ENCODE measurements at regions not wholly inside any gene's neighbourhood (a gene's known extent, or its start where the extent isn't known, plus 50 kb on each side); places are given as distances from the start of the nearest gene placed in this dataset.

DNA sequence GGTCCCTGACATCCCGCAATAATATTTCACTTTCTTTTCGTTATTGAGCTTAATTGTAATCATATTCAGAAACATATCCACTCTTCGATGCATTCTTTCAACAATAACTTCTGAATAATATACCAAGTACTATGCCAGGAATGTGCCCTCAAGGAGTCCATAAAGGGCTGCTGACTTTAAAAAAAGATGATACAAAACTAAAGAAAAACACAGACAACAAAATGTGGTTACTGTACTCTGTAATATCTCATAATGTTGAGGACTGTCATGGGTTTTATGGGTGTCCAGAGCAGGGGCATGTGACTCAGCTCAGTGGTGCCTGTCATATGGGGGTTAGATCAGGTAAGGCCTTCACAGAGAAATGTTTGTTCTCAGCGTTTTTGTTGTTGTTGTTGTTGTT, 73.7 kb downstream of the ARL4A start:
- H3K27me3 ChIP-seq = no peaks in the 10 kb centered on the region
- TF ChIP-seq Cebpa-rat (IDR thresholded peaks at IDR 0.05) = no peak
- H3K9ac ChIP-seq = no peak overlapping the region
- no peak overlapping the region for H3K4me3 ChIP-seq
- no peaks in the 10 kb centered on the region for H3K4me1 ChIP-seq
- H3K4me2 ChIP-seq = no peak overlapping the region
- H3K9me3 ChIP-seq = peaks cover 7% of the 10 kb centered on the region; the same call in 1 of the 2 replicates
- H4K20me1 ChIP-seq = no peaks in the 10 kb centered on the region
- no peak overlapping the region for H3K27ac ChIP-seq
- no peaks in the 10 kb centered on the region for H3K36me3 ChIP-seq

DNA sequence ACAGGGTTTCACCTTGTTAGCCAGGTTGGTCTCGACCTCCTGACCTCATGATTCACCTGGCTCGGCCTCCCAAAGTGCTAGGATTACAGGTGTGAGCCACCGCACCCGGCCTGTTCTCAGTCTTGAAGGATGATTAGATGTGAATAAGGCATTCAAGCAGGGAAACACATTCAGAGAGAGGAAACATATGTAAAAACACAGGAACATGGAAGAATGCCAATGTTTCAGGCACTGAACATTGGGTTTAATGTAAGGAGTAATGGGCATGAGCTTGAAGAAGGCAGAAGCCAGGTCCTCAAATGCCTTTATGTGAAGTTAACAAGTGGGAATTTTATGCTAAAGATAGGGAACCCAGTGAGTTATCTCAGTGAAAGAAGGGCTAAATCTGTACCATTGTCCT, 74.3 kb downstream of the ARL4A start:
- H3K36me3 ChIP-seq = no peaks in the 10 kb centered on the region
- no peak for TF ChIP-seq Cebpa-rat (IDR thresholded peaks at IDR 0.05)
- H3K9ac ChIP-seq = no peak overlapping the region
- H3K27me3 ChIP-seq = no peaks in the 10 kb centered on the region
- H3K4me1 ChIP-seq = no peaks in the 10 kb centered on the region
- no peak overlapping the region for H3K27ac ChIP-seq
- no peak overlapping the region for H3K4me3 ChIP-seq
- H3K9me3 ChIP-seq = peaks cover 7% of the 10 kb centered on the region; the same call in 1 of the 2 replicates
- H3K4me2 ChIP-seq = no peak overlapping the region
- no peaks in the 10 kb centered on the region for H4K20me1 ChIP-seq

DNA sequence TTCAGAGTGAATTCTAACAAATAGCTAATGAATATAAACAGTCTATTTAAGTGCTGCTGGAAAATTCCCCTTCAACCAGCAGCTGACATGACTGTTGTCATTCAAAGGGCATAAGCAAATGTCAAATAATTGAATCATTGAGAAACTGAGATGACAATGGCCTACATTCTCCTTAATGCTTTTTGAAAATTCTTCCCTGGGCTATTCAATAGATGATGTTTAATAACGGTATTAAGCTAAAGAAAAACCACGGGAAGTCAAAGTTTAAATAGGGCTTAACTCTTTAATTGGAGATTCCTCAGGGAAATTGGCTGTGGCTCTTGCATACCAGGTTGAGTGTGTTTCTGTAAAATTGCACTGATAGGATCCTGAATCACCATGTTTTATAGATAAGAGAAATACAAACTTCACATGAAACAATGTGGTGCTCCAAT, 77.0 kb downstream of the ARL4A start:
- no peaks in the 10 kb centered on the region for H3K4me1 ChIP-seq
- no peaks in the 10 kb centered on the region for H3K27me3 ChIP-seq
- H3K27ac ChIP-seq = no peak overlapping the region
- H4K20me1 ChIP-seq = no peaks in the 10 kb centered on the region
- H3K36me3 ChIP-seq = no peaks in the 10 kb centered on the region
- no peak overlapping the region for H3K4me3 ChIP-seq
- H3K9me3 ChIP-seq = peaks cover 7% of the 10 kb centered on the region; the same call in 1 of the 2 replicates
- TF ChIP-seq Cebpa-rat (IDR thresholded peaks at IDR 0.05) = no peak
- H3K9ac ChIP-seq = no peak overlapping the region
- H3K4me2 ChIP-seq = no peak overlapping the region

- Histone ChIP-seq H3K27ac (no peak overlapping the region), H3K36me3 (no peaks in the 10 kb centered on the region), H3K4me2 (no peak overlapping the region), H3K9ac (no peak overlapping the region), H3K27me3 (no peaks in the 10 kb centered on the region), H3K4me3 (no peak overlapping the region), H3K4me1 (no peaks in the 10 kb centered on the region), H4K20me1 (no peaks in the 10 kb centered on the region), H3K9me3 (no peaks in the 10 kb centered on the region)
- TF ChIP-seq Cebpa-rat (IDR thresholded peaks at IDR 0.05) = no peak
Measured at GRCh38 chr7:12765431-12766100, 78.1 kb downstream of the ARL4A start.

GRCh38 chr7:12766416-12766815, 79.0 kb downstream of the ARL4A start:
- H3K4me3 ChIP-seq = no peak overlapping the region
- H3K9me3 ChIP-seq = no peaks in the 10 kb centered on the region
- H3K36me3 ChIP-seq = no peaks in the 10 kb centered on the region
- no peaks in the 10 kb centered on the region for H3K27me3 ChIP-seq
- no peak overlapping the region for H3K4me2 ChIP-seq
- no peak for TF ChIP-seq Cebpa-rat (IDR thresholded peaks at IDR 0.05)
- H3K9ac ChIP-seq = no peak overlapping the region
- H3K4me1 ChIP-seq = no peaks in the 10 kb centered on the region
- no peak overlapping the region for H3K27ac ChIP-seq
- no peaks in the 10 kb centered on the region for H4K20me1 ChIP-seq

DNA sequence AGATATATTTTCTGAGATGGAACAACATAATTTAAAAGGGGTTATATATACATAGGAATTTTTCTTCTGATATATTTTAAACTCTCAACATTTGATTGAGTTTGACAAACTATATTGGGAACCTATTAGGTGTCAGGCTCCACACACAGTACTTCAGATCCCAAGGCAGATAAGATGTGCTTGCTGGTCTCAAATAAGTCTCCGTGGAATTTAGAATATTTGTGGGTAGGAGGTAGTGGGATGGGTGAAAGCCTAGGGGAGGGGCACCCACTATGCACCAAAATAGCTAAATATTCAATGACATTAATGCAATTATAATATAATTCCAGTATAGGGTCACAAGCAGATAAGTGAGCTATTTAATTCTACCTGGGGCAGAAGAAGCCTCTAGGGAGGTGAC, 81.5 kb downstream of the ARL4A start:
- no peaks in the 10 kb centered on the region for H3K4me1 ChIP-seq

DNA sequence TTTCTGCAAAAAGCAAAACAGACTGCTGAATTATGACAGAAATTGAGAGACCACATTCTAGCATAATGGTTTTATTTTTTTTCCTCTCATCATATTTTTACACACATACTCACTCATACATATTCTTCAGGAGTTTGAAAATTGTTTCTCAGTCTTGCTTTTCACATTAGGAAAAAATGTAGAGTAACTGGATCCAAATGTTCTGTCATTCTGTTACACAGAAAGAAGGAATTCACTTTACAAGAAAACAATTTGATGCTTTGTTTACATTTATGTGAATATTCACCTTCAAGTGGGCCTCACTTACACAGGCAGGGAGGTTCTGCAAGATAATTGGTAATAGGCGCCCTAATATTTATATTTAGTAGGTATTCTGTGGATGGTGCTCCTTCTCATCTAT, 82.0 kb downstream of the ARL4A start:
- Histone ChIP-seq H3K9me3 (no peaks in the 10 kb centered on the region), H3K9ac (no peak overlapping the region), H3K4me3 (no peak overlapping the region), H3K4me2 (no peak overlapping the region), H3K36me3 (no peaks in the 10 kb centered on the region), H3K27ac (no peak overlapping the region), H3K27me3 (no peaks in the 10 kb centered on the region), H3K4me1 (no peaks in the 10 kb centered on the region), H4K20me1 (no peaks in the 10 kb centered on the region)
- no peak for TF ChIP-seq Cebpa-rat (IDR thresholded peaks at IDR 0.05)

More for the DNA sequence above, 81.5 kb downstream of the ARL4A start:
- Histone ChIP-seq H3K4me3 (no peak overlapping the region), H3K27me3 (no peaks in the 10 kb centered on the region), H3K9me3 (no peaks in the 10 kb centered on the region), H4K20me1 (no peaks in the 10 kb centered on the region), H3K36me3 (no peaks in the 10 kb centered on the region), H3K9ac (no peak overlapping the region), H3K27ac (no peak overlapping the region), H3K4me2 (no peak overlapping the region)
- no peak for TF ChIP-seq Cebpa-rat (IDR thresholded peaks at IDR 0.05)

DNA sequence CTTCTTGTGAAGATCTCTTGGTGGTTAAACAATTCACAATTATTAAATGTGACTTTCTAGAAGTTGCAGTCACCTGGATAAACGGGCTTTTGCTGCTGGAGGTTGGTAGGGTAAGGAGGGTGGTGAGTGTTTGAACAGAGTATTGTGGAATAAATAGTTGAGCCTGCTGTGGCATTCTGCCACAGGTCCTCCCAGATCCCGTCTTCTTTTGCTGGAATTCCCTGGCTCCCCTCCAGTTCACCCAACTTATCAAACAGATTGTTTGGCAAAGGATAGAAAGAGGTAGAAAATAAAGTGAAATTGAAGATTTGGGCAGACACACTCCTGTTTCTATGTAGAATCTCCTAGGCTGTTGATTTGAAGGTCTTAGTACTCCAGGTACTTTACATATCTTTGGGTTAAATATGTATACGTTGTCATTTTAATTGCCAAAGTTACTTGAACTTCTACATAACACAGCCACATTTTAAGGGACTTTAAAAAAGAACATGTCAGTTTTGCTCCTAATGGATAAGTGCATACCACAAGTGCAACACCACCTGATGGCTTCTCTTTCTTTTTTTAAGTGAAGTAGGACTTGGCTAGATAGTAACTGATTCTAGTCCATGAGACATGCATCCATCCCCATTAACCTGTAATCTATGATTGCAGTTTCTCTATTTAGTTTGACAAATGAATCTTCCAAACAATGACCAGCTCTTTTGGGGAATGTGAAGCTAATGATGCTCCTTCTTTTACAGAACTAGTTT, 83.0 kb downstream of the ARL4A start:
- H3K4me3 ChIP-seq = no peak overlapping the region
- H3K4me1 ChIP-seq = no peaks in the 10 kb centered on the region
- H3K4me2 ChIP-seq = no peak overlapping the region
- H3K9ac ChIP-seq = no peak overlapping the region
- H3K27ac ChIP-seq = no peak overlapping the region
- H3K36me3 ChIP-seq = no peaks in the 10 kb centered on the region
- no peaks in the 10 kb centered on the region for H4K20me1 ChIP-seq
- H3K9me3 ChIP-seq = no peaks in the 10 kb centered on the region
- TF ChIP-seq Cebpa-rat (IDR thresholded peaks at IDR 0.05) = no peak
- no peaks in the 10 kb centered on the region for H3K27me3 ChIP-seq

DNA sequence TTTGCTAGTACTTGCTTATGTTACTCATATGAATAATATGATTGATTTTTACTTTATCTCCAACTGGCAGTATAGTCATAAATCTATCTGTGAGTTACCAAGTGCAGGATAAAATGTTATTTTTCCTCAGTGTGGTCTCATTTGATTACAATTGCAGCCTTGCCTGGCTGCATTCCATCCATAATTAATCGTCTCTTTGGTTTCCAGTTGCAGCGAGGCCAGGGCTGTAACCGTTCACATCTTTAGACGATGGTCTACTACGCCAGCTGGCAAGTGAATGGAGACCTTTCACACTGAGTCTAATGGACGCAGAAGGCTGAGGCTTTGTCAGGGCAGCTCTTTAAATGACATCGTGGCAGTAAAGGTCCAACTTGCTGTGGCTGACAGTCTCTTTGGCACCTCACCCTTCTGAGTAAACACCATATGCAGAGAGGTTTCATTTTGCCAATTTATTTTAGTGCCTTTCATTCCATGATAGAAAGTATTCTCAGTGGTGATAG, 84.0 kb downstream of the ARL4A start:
- Histone ChIP-seq H3K4me1 (no peaks in the 10 kb centered on the region), H3K27me3 (no peaks in the 10 kb centered on the region), H3K27ac (no peak overlapping the region), H4K20me1 (no peaks in the 10 kb centered on the region), H3K4me2 (no peak overlapping the region), H3K36me3 (no peaks in the 10 kb centered on the region), H3K9ac (no peak overlapping the region), H3K4me3 (no peak overlapping the region), H3K9me3 (no peaks in the 10 kb centered on the region)
- no peak for TF ChIP-seq Cebpa-rat (IDR thresholded peaks at IDR 0.05)

- H3K4me1 ChIP-seq = no peaks in the 10 kb centered on the region
- no peak for TF ChIP-seq Cebpa-rat (IDR thresholded peaks at IDR 0.05)
Measured at GRCh38 chr7:12772768-12773167, 85.3 kb downstream of the ARL4A start.

More at GRCh38 chr7:12772768-12773167, 85.3 kb downstream of the ARL4A start:
- Histone ChIP-seq H3K9me3 (no peaks in the 10 kb centered on the region), H3K36me3 (no peaks in the 10 kb centered on the region), H3K27ac (no peak overlapping the region), H3K4me2 (no peak overlapping the region), H4K20me1 (no peaks in the 10 kb centered on the region), H3K9ac (no peak overlapping the region), H3K4me3 (no peak overlapping the region), H3K27me3 (no peaks in the 10 kb centered on the region)

Data from BLaER1 (cell line).